Kasumi-1 (cell line): ENCODE measurements at regions not wholly inside any gene's neighbourhood (a gene's known extent, or its start where the extent isn't known, plus 50 kb on each side); places are given as distances from the start of the nearest gene placed in this dataset.

Source experiments
- DNase-seq, 2 experiments: peaks; one replicate each; lab custom pipeline; 2025; lab: John Stamatoyannopoulos, UW

- DNase-seq: no peak
Observed at GRCh38 chr4:149296503-149296902, 519.1 kb downstream of the IQCM start.

- no peak for DNase-seq
Observed at GRCh38 chr4:149296084-149296483, 519.6 kb downstream of the IQCM start.

GRCh38 chr4:149294601-149295000, 521.0 kb downstream of the IQCM start:
- DNase-seq: no peak

- no peak for DNase-seq
Observed at GRCh38 chr4:149293046-149293649, 522.5 kb downstream of the IQCM start.

- DNase-seq: no peak
Observed at GRCh38 chr4:149292425-149293007, 523.1 kb downstream of the IQCM start.

GRCh38 chr4:149291463-149291862, 524.2 kb downstream of the IQCM start:
- no peak for DNase-seq

- no peak for DNase-seq
Observed at GRCh38 chr4:149280806-149281205, 534.8 kb downstream of the IQCM start.

GRCh38 chr4:149279776-149280175, 535.9 kb downstream of the IQCM start:
- no peak for DNase-seq

GRCh38 chr4:149279331-149279730, 536.3 kb downstream of the IQCM start:
- DNase-seq: no peak

GRCh38 chr4:149277705-149278104, 537.9 kb downstream of the IQCM start:
- DNase-seq: no peak

- no peak for DNase-seq
Observed at GRCh38 chr4:149269835-149270234, 545.8 kb downstream of the IQCM start.

- DNase-seq: no peak
Observed at GRCh38 chr4:149266301-149266700, 549.3 kb downstream of the IQCM start.

GRCh38 chr4:149265645-149266044, 550.0 kb downstream of the IQCM start:
- no peak for DNase-seq

GRCh38 chr4:149264093-149264733, 551.4 kb downstream of the IQCM start:
- DNase-seq: peak; percentile 39 to 50

- DNase-seq: no peak
Observed at GRCh38 chr4:149248191-149248764, 567.4 kb downstream of the IQCM start.

- peak in 1 of 2 experiments; percentile 11 for DNase-seq
Observed at GRCh38 chr4:149247164-149247563, 568.5 kb downstream of the IQCM start.

- DNase-seq: no peak
Observed at GRCh38 chr4:149245333-149245732, 570.3 kb downstream of the IQCM start.

GRCh38 chr4:149238097-149238496, 577.5 kb downstream of the IQCM start:
- no peak for DNase-seq

- DNase-seq: no peak
Observed at GRCh38 chr4:149234798-149235197, 580.8 kb downstream of the IQCM start.

- DNase-seq: no peak
Observed at GRCh38 chr4:149223659-149224058, 592.0 kb downstream of the IQCM start.

- no peak for DNase-seq
Observed at GRCh38 chr4:149218672-149219071, 597.0 kb downstream of the IQCM start.

GRCh38 chr4:149214301-149214700, 601.3 kb downstream of the IQCM start:
- DNase-seq: no peak

- no peak for DNase-seq
Observed at GRCh38 chr4:149211876-149212275, 603.8 kb downstream of the IQCM start.
